ENCODE measurements at regions not wholly inside any gene's neighbourhood (a gene's known extent, or its start where the extent isn't known, plus 50 kb on each side); places are given as distances from the start of the nearest gene placed in this dataset.

GRCh38 chr5:35561396-35561795 lies 56.3 kb upstream of the SPEF2 start:
- DNase-seq (ENCODE audit: low read depth, low spot score), result no peak
- no peak overlapping the region for H3K4me3 ChIP-seq (ENCODE audit: low read depth, low read length)
- TF ChIP-seq CTCF (IDR thresholded peaks at IDR 0.05; ENCODE audit: insufficient read depth, low read length, missing control alignments), result no peak
- CTCF ChIA-PET, result interaction anchor here (1.5 kb wide), 1 partner anchor 366 kb away, joined by 5 read pairs; no protein-coding TSS in a partner anchor
- POLR2A ChIA-PET, result no interaction called here

GRCh38 chr5:35557748-35558147 lies 59.9 kb upstream of the SPEF2 start:
- ChIA-PET POLR2A (no interaction called here), CTCF (no interaction called here)
- no peak overlapping the region for H3K4me3 ChIP-seq (ENCODE audit: low read depth, low read length)
- no peak for DNase-seq (ENCODE audit: low read depth, low spot score)
- no peak for TF ChIP-seq CTCF (IDR thresholded peaks at IDR 0.05; ENCODE audit: insufficient read depth, low read length, missing control alignments)

- ChIA-PET CTCF (no interaction called here), POLR2A (no interaction called here)
- no peak for DNase-seq (ENCODE audit: low read depth, low spot score)
- no peak overlapping the region for H3K4me3 ChIP-seq (ENCODE audit: low read depth, low read length)
- TF ChIP-seq CTCF (IDR thresholded peaks at IDR 0.05; ENCODE audit: insufficient read depth, low read length, missing control alignments), result no peak
Observed at GRCh38 chr5:35557199-35557598, 60.5 kb upstream of the SPEF2 start.

GRCh38 chr5:35554016-35554415 lies 63.6 kb upstream of the SPEF2 start:
- H3K4me3 ChIP-seq (ENCODE audit: low read depth, low read length), result no peak overlapping the region
- ChIA-PET CTCF (no interaction called here), POLR2A (no interaction called here)
- TF ChIP-seq CTCF (IDR thresholded peaks at IDR 0.05; ENCODE audit: insufficient read depth, low read length, missing control alignments), result no peak
- DNase-seq (ENCODE audit: low read depth, low spot score), result no peak

GRCh38 chr5:35545190-35545589 lies 72.5 kb upstream of the SPEF2 start:
- no peak overlapping the region for H3K4me3 ChIP-seq (ENCODE audit: low read depth, low read length)
- no peak for TF ChIP-seq CTCF (IDR thresholded peaks at IDR 0.05; ENCODE audit: insufficient read depth, low read length, missing control alignments)
- CTCF ChIA-PET, result no interaction called here
- DNase-seq (ENCODE audit: low read depth, low spot score), result no peak
- POLR2A ChIA-PET, result no interaction called here

GRCh38 chr5:35543408-35543807 lies 74.3 kb upstream of the SPEF2 start:
- DNase-seq (ENCODE audit: low read depth, low spot score), result no peak
- POLR2A ChIA-PET, result no interaction called here
- H3K4me3 ChIP-seq (ENCODE audit: low read depth, low read length), result no peak overlapping the region
- CTCF ChIA-PET, result no interaction called here
- no peak for TF ChIP-seq CTCF (IDR thresholded peaks at IDR 0.05; ENCODE audit: insufficient read depth, low read length, missing control alignments)

Measured in AG04449 (cell line).